ENCODE measurements at regions not wholly inside any gene's neighbourhood (a gene's known extent, or its start where the extent isn't known, plus 50 kb on each side); places are given as distances from the start of the nearest gene placed in this dataset.
"Not testable (repeated sequence)": the region's sequence is repeated elsewhere in the genome, so short reads cannot be mapped to it uniquely, and the experiment has no call there.

- POLR2A ChIA-PET: no interaction called here
- Histone ChIP-seq H3K27me3 (replicated peaks; ENCODE audit: control insufficient read depth, insufficient read depth, low read length) (no peaks in the 10 kb centered on the region), H3K4me1 (no peaks in the 10 kb centered on the region), H3K9me3 (no peaks in the 10 kb centered on the region), H3K36me3 (ENCODE audit: control insufficient read depth, insufficient read depth, low read length) (no peaks in the 10 kb centered on the region), H3K4me3 (ENCODE audit: low read depth, low read length) (no peak overlapping the region)
- no peaks in the 10 kb centered on the region for H3K4me1 Mint-ChIP-seq (ENCODE audit: low read depth, unreplicated experiment)
- no peaks in the 10 kb centered on the region for H3K36me3 Mint-ChIP-seq (ENCODE audit: insufficient read depth, unreplicated experiment)
- H3K4me3 Mint-ChIP-seq (ENCODE audit: unreplicated experiment): no peak overlapping the region
- intact Hi-C loops (cut with micrococcal nuclease; ENCODE audit: unreplicated experiment): no loop called here
- H3K27ac Mint-ChIP-seq (ENCODE audit: unreplicated experiment): no peak overlapping the region
- CTCF ChIA-PET: no interaction called here
- no peaks in the 10 kb centered on the region for H3K27me3 Mint-ChIP-seq (ENCODE audit: insufficient read depth, unreplicated experiment)
- no TSS peak for BruUV-seq (replicated peaks)
- no peak for TF ChIP-seq CTCF (IDR thresholded peaks at IDR 0.05; ENCODE audit: insufficient read depth in 1 of 2, low read depth in 1 of 2, low read length in 1 of 2, severe bottlenecking in 1 of 2, unreplicated experiment in 1 of 2)
- no peak for DNase-seq
- no peaks in the 10 kb centered on the region for H3K9me3 Mint-ChIP-seq (ENCODE audit: unreplicated experiment)
Measured at GRCh38 chr16:48022496-48022895, 133.3 kb downstream of the ABCC12 start.

- CTCF ChIA-PET; H3K9me3 Mint-ChIP-seq (ENCODE audit: unreplicated experiment); DNase-seq; H3K4me3 Mint-ChIP-seq (ENCODE audit: unreplicated experiment); POLR2A ChIA-PET; H3K27me3 ChIP-seq (replicated peaks; ENCODE audit: control insufficient read depth, insufficient read depth, low read length); H3K4me1 ChIP-seq; H3K36me3 Mint-ChIP-seq (ENCODE audit: insufficient read depth, unreplicated experiment); H3K27ac Mint-ChIP-seq (ENCODE audit: unreplicated experiment); BruUV-seq (replicated peaks); H3K4me3 ChIP-seq (ENCODE audit: low read depth, low read length); H3K36me3 ChIP-seq (ENCODE audit: control insufficient read depth, insufficient read depth, low read length); H3K4me1 Mint-ChIP-seq (ENCODE audit: low read depth, unreplicated experiment); H3K27me3 Mint-ChIP-seq (ENCODE audit: insufficient read depth, unreplicated experiment); H3K9me3 ChIP-seq; intact Hi-C loops (cut with micrococcal nuclease; ENCODE audit: unreplicated experiment): not testable (repeated sequence)
Measured at GRCh38 chr16:48020617-48021016, 135.2 kb downstream of the ABCC12 start.

GRCh38 chr16:48014349-48015135 is 141.3 kb downstream of the ABCC12 start:
- no peaks in the 10 kb centered on the region for H3K27me3 Mint-ChIP-seq (ENCODE audit: insufficient read depth, unreplicated experiment)
- no peaks in the 10 kb centered on the region for H3K9me3 Mint-ChIP-seq (ENCODE audit: unreplicated experiment)
- H3K9me3 ChIP-seq: no peaks in the 10 kb centered on the region
- no peak for DNase-seq
- TF ChIP-seq CTCF (IDR thresholded peaks at IDR 0.05; ENCODE audit: insufficient read depth in 1 of 2, low read depth in 1 of 2, low read length in 1 of 2, severe bottlenecking in 1 of 2, unreplicated experiment in 1 of 2): no peak
- no peaks in the 10 kb centered on the region for H3K4me1 Mint-ChIP-seq (ENCODE audit: low read depth, unreplicated experiment)
- no peaks in the 10 kb centered on the region for H3K36me3 ChIP-seq (ENCODE audit: control insufficient read depth, insufficient read depth, low read length)
- H3K4me3 Mint-ChIP-seq (ENCODE audit: unreplicated experiment): no peak overlapping the region
- ChIA-PET POLR2A (no interaction called here), CTCF (no interaction called here)
- intact Hi-C loops (cut with micrococcal nuclease; ENCODE audit: unreplicated experiment): no loop called here
- H3K36me3 Mint-ChIP-seq (ENCODE audit: insufficient read depth, unreplicated experiment): no peaks in the 10 kb centered on the region
- no peak overlapping the region for H3K4me3 ChIP-seq (ENCODE audit: low read depth, low read length)
- no TSS peak for BruUV-seq (replicated peaks)
- no peaks in the 10 kb centered on the region for H3K27me3 ChIP-seq (replicated peaks; ENCODE audit: control insufficient read depth, insufficient read depth, low read length)
- H3K27ac Mint-ChIP-seq (ENCODE audit: unreplicated experiment): peak overlapping the region; percentile 9
- no peaks in the 10 kb centered on the region for H3K4me1 ChIP-seq

Data from Caco-2 (cell line).